ENCODE measurements at regions not wholly inside any gene's neighbourhood (a gene's known extent, or its start where the extent isn't known, plus 50 kb on each side); places are given as distances from the start of the nearest gene placed in this dataset.

- TF ChIP-seq, protein P1, sequence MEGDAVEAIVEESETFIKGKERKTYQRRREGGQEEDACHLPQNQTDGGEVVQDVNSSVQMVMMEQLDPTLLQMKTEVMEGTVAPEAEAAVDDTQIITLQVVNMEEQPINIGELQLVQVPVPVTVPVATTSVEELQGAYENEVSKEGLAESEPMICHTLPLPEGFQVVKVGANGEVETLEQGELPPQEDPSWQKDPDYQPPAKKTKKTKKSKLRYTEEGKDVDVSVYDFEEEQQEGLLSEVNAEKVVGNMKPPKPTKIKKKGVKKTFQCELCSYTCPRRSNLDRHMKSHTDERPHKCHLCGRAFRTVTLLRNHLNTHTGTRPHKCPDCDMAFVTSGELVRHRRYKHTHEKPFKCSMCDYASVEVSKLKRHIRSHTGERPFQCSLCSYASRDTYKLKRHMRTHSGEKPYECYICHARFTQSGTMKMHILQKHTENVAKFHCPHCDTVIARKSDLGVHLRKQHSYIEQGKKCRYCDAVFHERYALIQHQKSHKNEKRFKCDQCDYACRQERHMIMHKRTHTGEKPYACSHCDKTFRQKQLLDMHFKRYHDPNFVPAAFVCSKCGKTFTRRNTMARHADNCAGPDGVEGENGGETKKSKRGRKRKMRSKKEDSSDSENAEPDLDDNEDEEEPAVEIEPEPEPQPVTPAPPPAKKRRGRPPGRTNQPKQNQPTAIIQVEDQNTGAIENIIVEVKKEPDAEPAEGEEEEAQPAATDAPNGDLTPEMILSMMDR (IDR thresholded peaks at IDR 0.05), result no peak
- TF ChIP-seq ZC3H11A (IDR thresholded peaks at IDR 0.05) (no peak), JUN (IDR thresholded peaks at IDR 0.05) (no peak), SMC3 (IDR thresholded peaks at IDR 0.05) (no peak), POLR2A (IDR thresholded peaks at IDR 0.05; ENCODE audit: low read length) (no peak), ZFP36 (IDR thresholded peaks at IDR 0.05; ENCODE audit: borderline replicate concordance, partially characterized antibody) (no peak), MAX (IDR thresholded peaks at IDR 0.05) (no peak), KDM1A (IDR thresholded peaks at IDR 0.05; ENCODE audit: low read depth) (no peak)
- TF ChIP-seq, protein P2, sequence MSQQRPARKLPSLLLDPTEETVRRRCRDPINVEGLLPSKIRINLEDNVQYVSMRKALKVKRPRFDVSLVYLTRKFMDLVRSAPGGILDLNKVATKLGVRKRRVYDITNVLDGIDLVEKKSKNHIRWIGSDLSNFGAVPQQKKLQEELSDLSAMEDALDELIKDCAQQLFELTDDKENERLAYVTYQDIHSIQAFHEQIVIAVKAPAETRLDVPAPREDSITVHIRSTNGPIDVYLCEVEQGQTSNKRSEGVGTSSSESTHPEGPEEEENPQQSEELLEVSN (IDR thresholded peaks at IDR 0.05; ENCODE audit: borderline replicate concordance, low read depth), result no peak
Observed at GRCh38 chr5:82657033-82657699, 379.0 kb upstream of the RPS23 start.
